ENCODE measurements at regions not wholly inside any gene's neighbourhood (a gene's known extent, or its start where the extent isn't known, plus 50 kb on each side); places are given as distances from the start of the nearest gene placed in this dataset.

- no peaks in the 10 kb centered on the region for H4K20me1 ChIP-seq (ENCODE audit: insufficient read depth, low read length)
- no peak overlapping the region for H3K4me2 ChIP-seq (ENCODE audit: insufficient read depth, low read length)
- ATAC-seq (ENCODE audit: insufficient read depth, low read depth) (no peak), DNase-seq (no peak)
- H3K27ac ChIP-seq (ENCODE audit: low read length) = no peak overlapping the region
- peaks cover 14% of the 10 kb centered on the region for H3K27me3 ChIP-seq (ENCODE audit: insufficient read depth, low read length, poor library complexity)
- H3K4me3 ChIP-seq (ENCODE audit: low read depth in 1 of 2, low read length in 2 of 2) = no peak overlapping the region
- H3K9me3 ChIP-seq (ENCODE audit: insufficient read depth, low read length, severe bottlenecking) = no peaks in the 10 kb centered on the region
- H2AFZ ChIP-seq (ENCODE audit: low read depth, low read length) = no peak overlapping the region
- no peak overlapping the region for H3K9ac ChIP-seq (ENCODE audit: low read depth, low read length)
- H3K4me1 ChIP-seq (ENCODE audit: insufficient read depth, low read length) = no peaks in the 10 kb centered on the region
- no peaks in the 10 kb centered on the region for H3K36me3 ChIP-seq (ENCODE audit: insufficient read depth, low read length)
- H3K79me2 ChIP-seq (ENCODE audit: insufficient read depth, low read length) = no peaks in the 10 kb centered on the region
- no peak for TF ChIP-seq EZH2 (IDR thresholded peaks at IDR 0.05; ENCODE audit: borderline replicate concordance, low read depth, low read length, severe bottlenecking)
- TF ChIP-seq, protein P1, sequence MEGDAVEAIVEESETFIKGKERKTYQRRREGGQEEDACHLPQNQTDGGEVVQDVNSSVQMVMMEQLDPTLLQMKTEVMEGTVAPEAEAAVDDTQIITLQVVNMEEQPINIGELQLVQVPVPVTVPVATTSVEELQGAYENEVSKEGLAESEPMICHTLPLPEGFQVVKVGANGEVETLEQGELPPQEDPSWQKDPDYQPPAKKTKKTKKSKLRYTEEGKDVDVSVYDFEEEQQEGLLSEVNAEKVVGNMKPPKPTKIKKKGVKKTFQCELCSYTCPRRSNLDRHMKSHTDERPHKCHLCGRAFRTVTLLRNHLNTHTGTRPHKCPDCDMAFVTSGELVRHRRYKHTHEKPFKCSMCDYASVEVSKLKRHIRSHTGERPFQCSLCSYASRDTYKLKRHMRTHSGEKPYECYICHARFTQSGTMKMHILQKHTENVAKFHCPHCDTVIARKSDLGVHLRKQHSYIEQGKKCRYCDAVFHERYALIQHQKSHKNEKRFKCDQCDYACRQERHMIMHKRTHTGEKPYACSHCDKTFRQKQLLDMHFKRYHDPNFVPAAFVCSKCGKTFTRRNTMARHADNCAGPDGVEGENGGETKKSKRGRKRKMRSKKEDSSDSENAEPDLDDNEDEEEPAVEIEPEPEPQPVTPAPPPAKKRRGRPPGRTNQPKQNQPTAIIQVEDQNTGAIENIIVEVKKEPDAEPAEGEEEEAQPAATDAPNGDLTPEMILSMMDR (IDR thresholded peaks at IDR 0.05; ENCODE audit: borderline replicate concordance, extremely low read depth, low read length, poor library complexity, severe bottlenecking) = no peak
Observed at GRCh38 chr2:46814160-46814961, 101.2 kb downstream of the MCFD2 start.

DNA sequence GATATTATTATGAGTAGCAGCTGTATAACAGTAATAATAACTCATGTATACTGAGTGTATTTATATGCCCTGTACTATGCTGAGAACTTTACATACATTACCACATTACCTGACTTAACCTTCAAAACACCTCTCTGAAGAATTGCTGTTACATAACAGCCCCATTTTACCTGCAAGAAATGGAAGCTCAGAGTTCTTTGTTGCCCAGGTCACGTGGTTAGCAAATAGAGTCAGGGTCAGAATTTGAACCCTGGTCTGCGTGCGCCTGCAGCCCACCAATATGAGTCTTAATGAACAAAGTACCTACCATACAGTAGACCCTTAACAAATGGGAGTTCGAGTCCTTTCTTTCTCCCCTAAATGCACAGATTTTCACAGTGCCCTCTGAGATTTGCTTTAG, 101.9 kb downstream of the MCFD2 start:
- no peaks in the 10 kb centered on the region for H3K79me2 ChIP-seq (ENCODE audit: insufficient read depth, low read length)
- no peak overlapping the region for H3K27ac ChIP-seq (ENCODE audit: low read length)
- H3K4me1 ChIP-seq (ENCODE audit: insufficient read depth, low read length) = no peaks in the 10 kb centered on the region
- no peaks in the 10 kb centered on the region for H3K36me3 ChIP-seq (ENCODE audit: insufficient read depth, low read length)
- peaks cover 14% of the 10 kb centered on the region for H3K27me3 ChIP-seq (ENCODE audit: insufficient read depth, low read length, poor library complexity)
- ATAC-seq (ENCODE audit: insufficient read depth, low read depth) (no peak), DNase-seq (no peak)
- H3K9ac ChIP-seq (ENCODE audit: low read depth, low read length) = no peak overlapping the region
- no peak overlapping the region for H3K4me3 ChIP-seq (ENCODE audit: low read depth in 1 of 2, low read length in 2 of 2)
- no peaks in the 10 kb centered on the region for H4K20me1 ChIP-seq (ENCODE audit: insufficient read depth, low read length)
- no peak overlapping the region for H2AFZ ChIP-seq (ENCODE audit: low read depth, low read length)
- H3K9me3 ChIP-seq (ENCODE audit: insufficient read depth, low read length, severe bottlenecking) = no peaks in the 10 kb centered on the region
- H3K4me2 ChIP-seq (ENCODE audit: insufficient read depth, low read length) = no peak overlapping the region
- TF ChIP-seq, protein P1 (IDR thresholded peaks at IDR 0.05; ENCODE audit: borderline replicate concordance, extremely low read depth, low read length, poor library complexity, severe bottlenecking) = no peak

- Histone ChIP-seq H4K20me1 (ENCODE audit: insufficient read depth, low read length) (no peaks in the 10 kb centered on the region), H3K4me1 (ENCODE audit: insufficient read depth, low read length) (no peaks in the 10 kb centered on the region), H3K9ac (ENCODE audit: low read depth, low read length) (no peak overlapping the region), H2AFZ (ENCODE audit: low read depth, low read length) (no peak overlapping the region), H3K4me2 (ENCODE audit: insufficient read depth, low read length) (no peak overlapping the region), H3K36me3 (ENCODE audit: insufficient read depth, low read length) (no peaks in the 10 kb centered on the region), H3K27me3 (ENCODE audit: insufficient read depth, low read length, poor library complexity) (peaks cover 14% of the 10 kb centered on the region), H3K9me3 (ENCODE audit: insufficient read depth, low read length, severe bottlenecking) (no peaks in the 10 kb centered on the region), H3K4me3 (ENCODE audit: low read depth in 1 of 2, low read length in 2 of 2) (no peak overlapping the region), H3K27ac (ENCODE audit: low read length) (no peak overlapping the region), H3K79me2 (ENCODE audit: insufficient read depth, low read length) (no peaks in the 10 kb centered on the region)
- no peak for ATAC-seq (ENCODE audit: insufficient read depth, low read depth)
- TF ChIP-seq EZH2 (IDR thresholded peaks at IDR 0.05; ENCODE audit: borderline replicate concordance, low read depth, low read length, severe bottlenecking) = no peak
- TF ChIP-seq, protein P1 (IDR thresholded peaks at IDR 0.05; ENCODE audit: borderline replicate concordance, extremely low read depth, low read length, poor library complexity, severe bottlenecking) = no peak
- no peak for DNase-seq
Observed at GRCh38 chr2:46813020-46813415, 102.6 kb downstream of the MCFD2 start.

All from DND-41 (cell line).